Mucosa of descending colon (tissue), 3 donors: ENCODE measurements at regions not wholly inside any gene's neighbourhood (a gene's known extent, or its start where the extent isn't known, plus 50 kb on each side); places are given as distances from the start of the nearest gene placed in this dataset.
"Not testable (repeated sequence)": the region's sequence is repeated elsewhere in the genome, so short reads cannot be mapped to it uniquely, and the experiment has no call there.

Experiments used
- ATAC-seq: fragments of 200-7000 bp; cut with Tn5 transposase; one replicate; pipeline ENCODE4 v1.9.1; 2020; ENCODE audit warnings: mild to moderate bottlenecking, moderate library complexity
- DNase-seq, 3 donors: peaks; one replicate each; pipeline ENCODE4 v3.0.0-alpha.2; 2020
- H3K36me3 ChIP-seq: fragments of 200-600 bp; one replicate; pipeline ENCODE4 v1.8.0; 2021; ENCODE audit warnings: low read depth, mild to moderate bottlenecking
- H3K4me1 ChIP-seq: fragments of 200-600 bp; one replicate; pipeline ENCODE4 v1.8.0; 2021; ENCODE audit warnings: low read depth, mild to moderate bottlenecking
- H3K4me3 ChIP-seq: fragments of 200-600 bp; one replicate; pipeline ENCODE4 v1.8.0; 2021; ENCODE audit warnings: mild to moderate bottlenecking
- H3K9me3 ChIP-seq: fragments of 200-600 bp; one replicate; pipeline ENCODE4 v1.8.0; 2021; ENCODE audit warnings: mild to moderate bottlenecking
- intact Hi-C, 2 donors: fragments of 100-400 bp; cut with DNase I in 1 of 2; cut with micrococcal nuclease in 1 of 2; formaldehyde crosslinking; loops; one replicate each; pipeline versions ENCODE4 v1.11.0 to v1.11.1; 2022; cut with DNase I, micrococcal nuclease
- donor health status: DM: no; HTN: no; CAD: no; lungs with moderate emphysema.
- donor health status: DM: no; HTN: no; CAD: no.
- donor health status: DM: no; HTN: yes; CAD: no.

GRCh38 chr12:131660401-131660800, 50.5 kb upstream of the SFSWAP start:
- intact Hi-C loops: loop anchor here in 1 of 2 donors (10.0 kb wide), 1 partner anchor 366 kb away; no protein-coding TSS in a partner anchor
- DNase-seq, H3K9me3 ChIP-seq: not testable (repeated sequence)

More at GRCh38 chr12:131660401-131660800, 50.5 kb upstream of the SFSWAP start:
- H3K4me1 ChIP-seq, H3K4me3 ChIP-seq, H3K36me3 ChIP-seq, ATAC-seq: not testable (repeated sequence)
